ENCODE measurements at regions not wholly inside any gene's neighbourhood (a gene's known extent, or its start where the extent isn't known, plus 50 kb on each side); places are given as distances from the start of the nearest gene placed in this dataset.

- H3K27ac ChIP-seq (ENCODE audit: low read depth in 2 of 2, low read length in 2 of 2) = no peak overlapping the region
- H3K9ac ChIP-seq (ENCODE audit: low read length in 3 of 3) = no peak overlapping the region
- H3K4me1 ChIP-seq (ENCODE audit: control insufficient read depth in 2 of 3, insufficient read depth in 2 of 3, low read depth in 1 of 3, low read length in 3 of 3) = no peaks in the 10 kb centered on the region
- FAIRE-seq = no peak
- no peak for DNase-seq
- H3K9me3 ChIP-seq (ENCODE audit: control insufficient read depth in 2 of 3, insufficient read depth in 1 of 3, low read length in 3 of 3) = no peaks in the 10 kb centered on the region
- intact Hi-C loops (cut with DNase I) = no loop called here
- H3K4me3 ChIP-seq (ENCODE audit: low read length in 3 of 3) = no peak overlapping the region
- no peaks in the 10 kb centered on the region for H3K36me3 ChIP-seq (ENCODE audit: control insufficient read depth in 2 of 3, insufficient read depth in 3 of 3, low read length in 3 of 3)
- no peaks in the 10 kb centered on the region for H3K27me3 ChIP-seq (ENCODE audit: control insufficient read depth, insufficient read depth, low read length)
- no peak for TF ChIP-seq CTCF (IDR thresholded peaks at IDR 0.05; ENCODE audit: borderline replicate concordance, extremely low read depth, insufficient read depth)
Measured at GRCh38 chr15:88745696-88746095, 57.5 kb upstream of the ACAN start.

DNA sequence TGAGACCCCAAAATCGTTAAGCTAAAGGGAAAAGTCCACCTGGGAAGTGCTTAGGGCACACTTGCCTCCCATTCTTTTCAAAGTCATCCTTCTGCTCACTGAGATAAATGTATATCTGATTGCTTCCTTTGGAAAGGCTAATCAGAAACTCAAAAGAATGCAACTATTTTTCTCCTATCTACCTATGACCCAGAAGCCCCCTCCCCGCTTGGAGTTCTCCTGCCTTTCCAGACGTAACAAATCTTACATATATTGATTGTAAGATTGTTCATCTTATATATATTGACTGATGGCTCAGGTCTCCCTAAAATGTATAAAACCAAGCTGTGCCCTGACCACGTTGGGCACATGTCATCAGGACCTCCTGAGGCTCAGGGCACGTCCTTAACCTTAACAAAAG, 56.8 kb upstream of the ACAN start:
- no peaks in the 10 kb centered on the region for H3K36me3 ChIP-seq (ENCODE audit: control insufficient read depth in 2 of 3, insufficient read depth in 3 of 3, low read length in 3 of 3)
- H3K27me3 ChIP-seq (ENCODE audit: control insufficient read depth, insufficient read depth, low read length) = no peaks in the 10 kb centered on the region
- H3K27ac ChIP-seq (ENCODE audit: low read depth in 2 of 2, low read length in 2 of 2) = no peak overlapping the region
- DNase-seq (no peak), FAIRE-seq (no peak)
- no peak overlapping the region for H3K4me3 ChIP-seq (ENCODE audit: low read length in 3 of 3)
- H3K4me1 ChIP-seq (ENCODE audit: control insufficient read depth in 2 of 3, insufficient read depth in 2 of 3, low read depth in 1 of 3, low read length in 3 of 3) = no peaks in the 10 kb centered on the region
- intact Hi-C loops (cut with DNase I) = no loop called here
- no peak overlapping the region for H3K9ac ChIP-seq (ENCODE audit: low read length in 3 of 3)
- H3K9me3 ChIP-seq (ENCODE audit: control insufficient read depth in 2 of 3, insufficient read depth in 1 of 3, low read length in 3 of 3) = no peaks in the 10 kb centered on the region
- no peak for TF ChIP-seq CTCF (IDR thresholded peaks at IDR 0.05; ENCODE audit: borderline replicate concordance, extremely low read depth, insufficient read depth)

DNA sequence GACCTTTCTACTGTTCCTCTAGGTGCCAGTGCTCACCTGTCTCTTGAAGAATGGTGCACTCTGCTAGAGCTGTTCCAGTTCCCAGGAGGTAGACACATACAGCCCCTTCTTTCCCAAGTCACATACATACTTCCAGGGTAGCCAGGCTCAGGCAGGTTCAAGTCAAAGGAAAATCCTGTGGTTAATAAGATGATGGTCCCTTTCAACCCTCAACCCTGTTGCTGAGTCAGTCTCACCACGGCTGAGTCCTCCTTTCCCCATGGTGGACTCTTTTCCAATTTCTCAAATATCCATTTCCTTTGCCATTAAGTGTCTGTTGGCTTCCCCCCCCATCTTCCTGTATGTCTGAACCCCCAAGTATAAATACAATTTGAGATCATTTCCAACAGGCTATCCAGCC, 56.1 kb upstream of the ACAN start:
- Histone ChIP-seq H3K9ac (ENCODE audit: low read length in 3 of 3) (no peak overlapping the region), H3K9me3 (ENCODE audit: control insufficient read depth in 2 of 3, insufficient read depth in 1 of 3, low read length in 3 of 3) (no peaks in the 10 kb centered on the region), H3K36me3 (ENCODE audit: control insufficient read depth in 2 of 3, insufficient read depth in 3 of 3, low read length in 3 of 3) (no peaks in the 10 kb centered on the region), H3K27ac (ENCODE audit: low read depth in 2 of 2, low read length in 2 of 2) (no peak overlapping the region), H3K4me3 (ENCODE audit: low read length in 3 of 3) (no peak overlapping the region), H3K27me3 (ENCODE audit: control insufficient read depth, insufficient read depth, low read length) (no peaks in the 10 kb centered on the region), H3K4me1 (ENCODE audit: control insufficient read depth in 2 of 3, insufficient read depth in 2 of 3, low read depth in 1 of 3, low read length in 3 of 3) (no peaks in the 10 kb centered on the region)
- DNase-seq (no peak), FAIRE-seq (no peak)
- TF ChIP-seq CTCF (IDR thresholded peaks at IDR 0.05; ENCODE audit: borderline replicate concordance, extremely low read depth, insufficient read depth) = no peak
- intact Hi-C loops (cut with DNase I) = no loop called here

DNA sequence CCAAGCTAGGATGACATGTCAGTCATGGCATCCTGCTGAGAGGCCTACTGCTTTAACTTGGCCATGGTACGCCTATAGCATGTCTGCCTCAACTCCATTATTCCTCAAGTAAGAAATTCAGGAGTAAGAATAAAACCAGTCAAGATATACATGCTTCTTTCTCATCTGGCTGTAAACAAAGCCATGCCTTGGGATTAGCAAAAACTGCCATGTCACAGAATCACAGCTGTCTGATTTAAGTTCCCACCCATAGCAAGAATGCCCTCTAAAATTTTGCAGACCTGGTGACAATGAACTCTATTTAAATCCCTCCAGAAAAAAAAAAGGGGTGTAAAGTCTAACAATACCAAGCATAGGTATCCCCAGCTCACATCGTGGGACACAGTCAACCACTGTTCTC, 55.6 kb upstream of the ACAN start:
- Histone ChIP-seq H3K36me3 (ENCODE audit: control insufficient read depth in 2 of 3, insufficient read depth in 3 of 3, low read length in 3 of 3) (no peaks in the 10 kb centered on the region), H3K9me3 (ENCODE audit: control insufficient read depth in 2 of 3, insufficient read depth in 1 of 3, low read length in 3 of 3) (no peaks in the 10 kb centered on the region), H3K9ac (ENCODE audit: low read length in 3 of 3) (no peak overlapping the region), H3K27ac (ENCODE audit: low read depth in 2 of 2, low read length in 2 of 2) (no peak overlapping the region), H3K27me3 (ENCODE audit: control insufficient read depth, insufficient read depth, low read length) (no peaks in the 10 kb centered on the region), H3K4me1 (ENCODE audit: control insufficient read depth in 2 of 3, insufficient read depth in 2 of 3, low read depth in 1 of 3, low read length in 3 of 3) (no peaks in the 10 kb centered on the region), H3K4me3 (ENCODE audit: low read length in 3 of 3) (no peak overlapping the region)
- DNase-seq = no peak
- no peak for FAIRE-seq
- no peak for TF ChIP-seq CTCF (IDR thresholded peaks at IDR 0.05; ENCODE audit: borderline replicate concordance, extremely low read depth, insufficient read depth)
- intact Hi-C loops (cut with DNase I) = no loop called here

Measured in kidney (tissue), 13 donors.